Stomach (tissue), 8 donors: ENCODE measurements at regions not wholly inside any gene's neighbourhood (a gene's known extent, or its start where the extent isn't known, plus 50 kb on each side); places are given as distances from the start of the nearest gene placed in this dataset.

Experiments used
- DNase-seq, 2 donors: peaks; one replicate each; pipeline versions ENCODE4 v3.0.0 to v3.0.0-alpha.2; 2013 to 2019
- H3K27ac ChIP-seq, 5 donors: fragments of 200-600 bp in 4 of 5; sonication (generic) in 4 of 5; one replicate each; pipeline ENCODE4 v1.5.1; 2013 to 2019; ENCODE audit warnings: mild to moderate bottlenecking in 1 of 5, moderate library complexity in 1 of 5
- H3K27me3 ChIP-seq, 3 donors: fragments of 200-600 bp; sonication (generic); one replicate each; pipeline ENCODE4 v1.5.1; 2017 to 2019; ENCODE audit warnings: mixed run types in 1 of 3
- H3K36me3 ChIP-seq, 4 donors: fragments of 200-600 bp; sonication (generic); 1 replicate in 3 of 4; 2 replicates in 1 of 4; pipeline ENCODE4 v1.5.1; 2016 to 2019
- H3K4me1 ChIP-seq, 4 donors: fragments of 200-600 bp; sonication (generic); one replicate each; pipeline ENCODE4 v1.5.1; 2016 to 2019
- H3K4me3 ChIP-seq, 4 donors: fragments of 200-600 bp; sonication (generic) in 3 of 4; one replicate each; pipeline ENCODE4 v1.5.1; 2016 to 2019; ENCODE audit warnings: mild to moderate bottlenecking in 1 of 4
- H3K9me3 ChIP-seq, 4 donors: fragments of 200-600 bp; sonication (generic); one replicate each; pipeline ENCODE4 v1.5.1; 2016 to 2019
- CTCF ChIP-seq, 7 experiments: fragments of 450-650 bp in 4 of 7; fragments of 200-600 bp in 3 of 7; sonication (generic) in 3 of 7; IDR thresholded peaks; one replicate each; pipeline ENCODE4 v1.5.1; 2016 to 2019; ENCODE audit warnings: antibody characterized with exemption in 7 of 7, control low read depth in 2 of 7, mild to moderate bottlenecking in 1 of 7
- EP300 ChIP-seq: sonication (generic); formaldehyde crosslinking; IDR thresholded peaks from one replicate; pipeline ENCODE4 v1.6.1; 2017; ENCODE audit warnings: antibody characterized with exemption
- POLR2A ChIP-seq, 4 donors: fragments of 450-650 bp; IDR thresholded peaks; one replicate each; pipeline ENCODE4 v1.6.1; 2016; ENCODE audit warnings: antibody characterized with exemption in 4 of 4, control low read depth in 2 of 4, mild to moderate bottlenecking in 1 of 4, moderate library complexity in 1 of 4
- POLR2AphosphoS5 ChIP-seq, 3 donors: sonication (generic); formaldehyde crosslinking; IDR thresholded peaks; one replicate each; pipeline ENCODE4 v1.6.1; 2016; ENCODE audit warnings: antibody characterized with exemption in 3 of 3
- WGBS, 5 donors: extraction: QIAGEN DNeasy Blood & Tissue Kit in 3 of 5; methylation state at CpG; one replicate each; pipeline versions ENCODE4 v1.1.5 to v1.1.7; 2013 to 2018; 5-methylcytosine and 5-hydroxymethylcytosine counted together
- intact Hi-C: fragments of 100-400 bp; cut with DNase I; formaldehyde crosslinking; loops from one replicate; pipeline ENCODE4 v1.15.1; 2023; ENCODE audit warnings: low total_unique reads
- donor health status: healthy with polysubstance abuse.
- donor health status: Bipolar disorder and iron deficiency.
- donor health status: healthy.

- Histone ChIP-seq H3K36me3 (no peaks in the 10 kb centered on the region), H3K27ac (no peak overlapping the region), H3K4me1 (no peaks in the 10 kb centered on the region), H3K4me3 (no peak overlapping the region), H3K9me3 (peaks cover 0 to 4% (median 0%) of the 10 kb centered on the region in 4 donors), H3K27me3 (no peaks in the 10 kb centered on the region)
- WGBS, 5 donors: 84 to 93% (median 90%) methylated on average over 3 of the region's 3 CpGs
- TF ChIP-seq POLR2AphosphoS5 (IDR thresholded peaks at IDR 0.05) (no peak), CTCF (IDR thresholded peaks at IDR 0.05) (no peak), POLR2A (IDR thresholded peaks at IDR 0.05) (no peak), EP300 (no peak)
- intact Hi-C loops: no loop called here
- no peak for DNase-seq
These were observed 381.5 kb upstream of the CNTNAP2 start for GRCh38 chr7:145735061-145735460.

GRCh38 chr7:145732521-145732920 lies 384.1 kb upstream of the CNTNAP2 start:
- H3K4me1 ChIP-seq: no peaks in the 10 kb centered on the region
- TF ChIP-seq CTCF (IDR thresholded peaks at IDR 0.05) (no peak), EP300 (no peak), POLR2AphosphoS5 (IDR thresholded peaks at IDR 0.05) (no peak), POLR2A (IDR thresholded peaks at IDR 0.05) (no peak)
- no peak overlapping the region for H3K4me3 ChIP-seq
- DNase-seq: no peak
- no peak overlapping the region for H3K27ac ChIP-seq
- H3K36me3 ChIP-seq: no peaks in the 10 kb centered on the region
- H3K9me3 ChIP-seq: peaks cover 0 to 4% (median 0%) of the 10 kb centered on the region in 4 donors
- no peaks in the 10 kb centered on the region for H3K27me3 ChIP-seq
- intact Hi-C loops: no loop called here
- WGBS, 5 donors: 34 to 48% (median 46%) methylated on average over 2 of the region's 2 CpGs

- no peaks in the 10 kb centered on the region for H3K36me3 ChIP-seq
- no peak for DNase-seq
- no peaks in the 10 kb centered on the region for H3K4me1 ChIP-seq
- WGBS, 5 donors: 30 to 56% (median 52%) methylated on average over 4 of the region's 4 CpGs
- H3K9me3 ChIP-seq: no peaks in the 10 kb centered on the region
- intact Hi-C loops: no loop called here
- H3K27me3 ChIP-seq: no peaks in the 10 kb centered on the region
- TF ChIP-seq POLR2A (IDR thresholded peaks at IDR 0.05) (no peak), EP300 (no peak), CTCF (IDR thresholded peaks at IDR 0.05) (no peak), POLR2AphosphoS5 (IDR thresholded peaks at IDR 0.05) (no peak)
- H3K27ac ChIP-seq: no peak overlapping the region
- no peak overlapping the region for H3K4me3 ChIP-seq
These were observed 386.9 kb upstream of the CNTNAP2 start for GRCh38 chr7:145729691-145730090.

GRCh38 chr7:145718129-145718528 lies 398.5 kb upstream of the CNTNAP2 start:
- no peak overlapping the region for H3K4me3 ChIP-seq
- no peaks in the 10 kb centered on the region for H3K36me3 ChIP-seq
- H3K4me1 ChIP-seq: no peaks in the 10 kb centered on the region
- H3K27me3 ChIP-seq: no peaks in the 10 kb centered on the region
- peaks cover 0 to 7% (median 4%) of the 10 kb centered on the region in 4 donors for H3K9me3 ChIP-seq
- DNase-seq: no peak
- 32 to 58% (median 43%) methylated on average over 1 to 2 of the region's 2 CpGs for WGBS, 5 donors
- intact Hi-C loops: no loop called here
- H3K27ac ChIP-seq: no peak overlapping the region
- TF ChIP-seq CTCF (IDR thresholded peaks at IDR 0.05) (no peak), POLR2AphosphoS5 (IDR thresholded peaks at IDR 0.05) (no peak), POLR2A (IDR thresholded peaks at IDR 0.05) (no peak), EP300 (no peak)
